GM19463 (cell line): ENCODE measurements at regions not wholly inside any gene's neighbourhood (a gene's known extent, or its start where the extent isn't known, plus 50 kb on each side); places are given as distances from the start of the nearest gene placed in this dataset.

ENCODE experiments used
- ATAC-seq: cut with Tn5 transposase; IDR thresholded peaks from one replicate; pipeline ENCODE4 v1.9.1; 2021; ENCODE audit warnings: mild to moderate bottlenecking, moderate library complexity; ENCODE audit not compliant: unreplicated experiment

GRCh38 chr3:35500641-35501350, 138.5 kb upstream of the ARPP21 start:
- ATAC-seq, result peak; percentile 63

DNA sequence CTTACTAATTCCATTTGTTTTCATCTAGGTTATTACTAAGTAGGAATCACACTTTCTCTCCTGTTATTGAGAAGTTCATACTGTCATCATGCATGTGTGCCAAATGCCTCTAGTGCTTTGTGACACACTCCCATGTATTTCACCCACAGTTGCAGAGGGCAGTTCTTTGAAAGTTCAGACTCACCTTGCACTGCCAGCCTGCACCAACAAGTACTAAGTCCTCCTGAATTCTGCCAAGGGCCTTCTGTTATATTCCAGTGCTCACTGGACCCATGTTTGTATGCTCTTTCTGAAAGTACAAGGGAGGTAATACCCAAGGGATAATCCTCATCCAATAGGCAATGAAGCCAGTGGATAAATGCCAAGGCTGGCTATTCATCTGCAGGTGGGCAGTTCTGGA, 136.6 kb upstream of the ARPP21 start:
- no peak for ATAC-seq

DNA sequence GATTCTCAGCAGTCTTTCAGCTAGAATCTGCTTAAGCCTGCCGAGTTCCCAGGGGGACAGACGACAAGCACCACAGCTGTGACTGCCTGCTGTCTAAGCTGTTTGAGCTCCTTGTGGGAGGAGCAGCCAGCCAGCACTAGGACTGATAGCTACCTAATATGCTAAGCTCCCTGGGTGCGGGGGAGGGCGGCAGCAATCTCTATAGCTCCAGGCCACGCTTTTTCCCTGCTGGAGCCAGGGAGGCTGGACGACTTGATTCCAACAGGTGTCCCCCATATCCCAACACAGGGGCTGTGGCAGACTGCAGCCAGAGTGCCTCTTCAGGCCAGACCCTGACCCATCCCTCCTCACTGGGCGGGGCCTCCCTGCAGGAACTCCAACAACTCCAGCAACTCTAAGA, 134.1 kb upstream of the ARPP21 start:
- ATAC-seq, result no peak

DNA sequence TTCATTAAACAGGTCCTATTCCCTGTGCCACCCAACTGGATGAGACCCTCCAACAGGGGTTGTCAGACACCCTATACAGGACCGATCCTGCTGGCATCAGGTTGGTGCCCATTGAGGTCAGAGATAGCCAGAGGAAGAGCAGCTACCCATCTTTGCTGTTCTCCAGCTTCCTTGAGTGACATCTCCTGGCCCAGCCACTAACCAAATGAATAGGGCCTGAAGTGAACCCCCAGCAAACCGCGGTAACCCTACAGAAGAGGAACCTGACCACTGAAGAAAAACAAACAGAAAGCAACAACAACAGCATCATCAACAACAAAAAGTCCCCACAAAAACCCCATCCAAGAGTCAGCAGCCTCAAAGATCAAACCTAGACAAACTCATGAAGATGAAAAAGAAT, 133.6 kb upstream of the ARPP21 start:
- ATAC-seq, result no peak

GRCh38 chr3:35519936-35520335, 119.4 kb upstream of the ARPP21 start:
- no peak for ATAC-seq

DNA sequence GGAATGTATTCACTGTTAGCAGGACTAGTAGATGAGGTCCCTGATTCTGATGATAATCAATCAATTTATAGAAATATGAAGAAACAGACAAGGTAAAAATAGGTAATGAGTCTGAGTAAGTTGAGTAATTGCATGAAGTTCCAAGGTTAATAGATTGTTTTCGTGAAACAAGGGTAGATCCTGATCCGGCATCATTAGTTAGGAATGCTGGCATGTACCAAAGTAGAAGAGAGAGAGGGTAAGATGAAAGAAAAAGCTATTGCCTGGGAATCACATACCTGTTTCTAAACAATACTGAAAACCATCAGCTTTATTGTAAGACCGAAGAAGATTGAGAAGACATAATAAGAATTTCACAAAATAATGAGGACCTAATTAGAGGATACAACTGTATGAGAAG, 118.1 kb upstream of the ARPP21 start:
- ATAC-seq, result no peak

DNA sequence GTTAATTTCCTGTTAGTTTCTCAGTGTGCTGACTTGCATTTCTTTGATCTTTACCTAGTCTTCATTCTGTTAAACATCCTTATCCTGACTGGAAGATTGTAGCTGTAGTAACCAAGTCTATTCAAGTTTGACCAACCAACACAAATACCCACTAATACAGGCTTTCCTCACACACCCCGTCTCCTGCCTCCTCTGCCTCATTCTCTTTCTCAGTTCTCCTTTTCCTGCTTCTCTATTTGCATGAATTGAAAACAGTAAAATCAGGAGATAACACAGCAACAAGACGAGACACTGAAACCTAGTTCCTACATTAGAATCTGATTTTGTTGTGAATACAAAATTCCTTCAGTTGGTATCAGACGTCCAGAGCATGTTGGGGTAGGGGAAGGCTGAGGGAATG, 116.9 kb upstream of the ARPP21 start:
- no peak for ATAC-seq

- ATAC-seq, result no peak
Observed at GRCh38 chr3:35523074-35523473, 116.3 kb upstream of the ARPP21 start.

DNA sequence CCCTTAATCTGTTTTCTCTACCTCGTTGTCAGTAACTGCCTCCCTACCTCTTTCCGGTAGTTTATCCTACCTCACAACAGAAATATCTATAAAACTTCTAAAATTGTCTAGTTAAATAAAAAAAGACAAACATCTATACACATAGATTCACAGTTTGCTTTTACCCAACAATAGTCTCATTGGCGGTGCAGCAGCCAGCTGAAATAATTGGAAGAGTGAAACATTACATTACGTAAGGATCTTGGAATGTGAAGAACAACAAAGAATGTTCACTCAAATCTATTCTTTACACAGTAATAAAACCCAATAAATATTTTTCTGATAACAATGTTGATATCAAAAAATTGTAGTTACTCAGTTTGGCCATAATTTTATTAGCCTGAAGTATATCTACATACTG, 115.5 kb upstream of the ARPP21 start:
- no peak for ATAC-seq

DNA sequence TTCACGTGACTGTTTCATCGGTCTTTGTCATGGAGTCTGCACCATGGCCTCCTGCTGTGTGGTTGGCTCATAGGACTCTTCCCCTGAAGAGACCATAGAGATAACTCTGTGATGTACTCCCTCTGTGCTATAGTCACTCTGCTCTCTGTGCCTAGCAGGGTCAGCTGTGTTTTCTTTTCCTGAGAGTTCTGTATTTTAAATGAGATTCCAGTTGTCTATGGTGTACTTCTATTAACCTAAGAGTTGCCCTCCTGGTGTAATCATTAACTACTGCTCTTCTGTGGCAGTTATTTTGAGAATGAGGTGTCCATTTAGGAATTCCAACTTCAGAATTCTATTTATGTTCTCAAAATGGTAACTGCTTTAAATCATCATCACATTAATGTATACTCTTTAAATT, 114.5 kb upstream of the ARPP21 start:
- ATAC-seq, result no peak

DNA sequence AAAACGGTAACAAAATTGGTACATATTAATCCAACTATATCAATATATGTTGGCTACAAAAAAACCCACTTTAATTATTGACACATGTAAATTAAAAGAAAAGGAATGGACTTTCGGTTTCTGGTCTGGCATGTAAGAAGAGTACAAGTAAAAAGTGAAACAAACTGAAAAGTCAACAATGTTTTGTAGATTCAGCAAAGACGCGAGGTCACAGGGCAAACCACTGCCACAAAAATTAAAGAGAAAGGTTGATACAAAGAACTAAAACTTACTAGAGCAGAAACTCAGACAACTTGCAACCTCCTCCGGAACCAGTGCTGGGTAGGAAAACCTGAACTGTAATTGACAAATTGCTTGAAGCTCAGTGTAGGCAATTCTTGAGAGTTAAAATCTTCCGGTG, 110.6 kb upstream of the ARPP21 start:
- ATAC-seq, result no peak

- no peak for ATAC-seq
Observed at GRCh38 chr3:35529337-35529736, 110.0 kb upstream of the ARPP21 start.

- ATAC-seq, result no peak
Observed at GRCh38 chr3:35537265-35537664, 102.1 kb upstream of the ARPP21 start.

DNA sequence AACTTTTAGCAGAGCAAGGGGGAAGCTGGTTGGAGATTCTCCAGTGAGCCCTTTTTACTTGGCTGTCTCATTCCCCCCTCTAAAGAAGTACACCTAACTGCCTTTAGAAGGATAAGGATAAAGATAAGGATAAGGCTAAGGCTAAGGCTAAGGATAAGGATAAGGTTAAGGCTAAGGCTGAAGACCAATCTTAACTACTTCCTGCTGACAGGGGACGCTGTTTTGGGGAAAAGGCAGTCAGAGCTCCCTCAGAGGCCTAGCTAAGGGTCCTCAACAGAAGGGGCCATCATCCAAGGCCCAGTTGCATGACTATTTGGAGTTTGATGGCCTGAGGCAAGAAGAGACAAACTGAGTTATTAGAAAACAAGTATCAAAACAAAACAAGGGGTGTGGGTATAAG, 94.3 kb upstream of the ARPP21 start:
- no peak for ATAC-seq

- ATAC-seq, result no peak
Observed at GRCh38 chr3:35549690-35550089, 89.6 kb upstream of the ARPP21 start.

GRCh38 chr3:35562141-35562540, 77.2 kb upstream of the ARPP21 start:
- ATAC-seq, result no peak

DNA sequence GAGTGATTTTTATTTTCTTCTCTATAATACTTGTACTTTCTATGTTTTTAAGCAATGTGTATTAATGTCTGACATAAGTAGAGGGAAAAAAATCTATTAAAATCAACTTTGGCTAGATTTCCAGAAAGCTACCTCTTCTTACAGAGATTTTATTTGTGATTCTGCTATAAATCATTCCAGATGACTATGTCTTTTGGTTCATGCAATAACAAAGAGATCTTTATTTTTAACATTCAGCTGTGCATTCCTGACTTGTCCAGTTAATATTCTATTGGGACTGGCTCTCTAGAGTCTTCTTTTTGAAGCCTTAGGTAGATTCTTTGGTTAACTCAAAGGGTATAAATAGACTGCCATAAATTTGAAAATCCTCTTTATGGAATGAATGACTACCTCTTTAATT, 74.3 kb upstream of the ARPP21 start:
- no peak for ATAC-seq
